Ovary (tissue), 3 donors: ENCODE measurements at regions not wholly inside any gene's neighbourhood (a gene's known extent, or its start where the extent isn't known, plus 50 kb on each side); places are given as distances from the start of the nearest gene placed in this dataset.

Experiments used
- EP300 ChIP-seq: sonication (generic); formaldehyde crosslinking; IDR thresholded peaks from one replicate; pipeline ENCODE4 v1.6.1; 2017; ENCODE audit warnings: antibody characterized with exemption
- POLR2A ChIP-seq: fragments of 450-650 bp; IDR thresholded peaks from one replicate; pipeline ENCODE4 v1.6.1; 2017; ENCODE audit warnings: antibody characterized with exemption, mild to moderate bottlenecking, moderate library complexity
- TF ChIP-seq, protein P1 (sequence below), 3 donors: fragments of 450-650 bp in 2 of 3; fragments of 200-600 bp in 1 of 3; IDR thresholded peaks; one replicate each; pipeline versions ENCODE4 v1.5.1 to v1.8.0; 2016 to 2022; ENCODE audit warnings: antibody characterized with exemption in 3 of 3, mild to moderate bottlenecking in 1 of 3
- donor health status: DM: no; HTN: no; CAD: no.

DNA sequence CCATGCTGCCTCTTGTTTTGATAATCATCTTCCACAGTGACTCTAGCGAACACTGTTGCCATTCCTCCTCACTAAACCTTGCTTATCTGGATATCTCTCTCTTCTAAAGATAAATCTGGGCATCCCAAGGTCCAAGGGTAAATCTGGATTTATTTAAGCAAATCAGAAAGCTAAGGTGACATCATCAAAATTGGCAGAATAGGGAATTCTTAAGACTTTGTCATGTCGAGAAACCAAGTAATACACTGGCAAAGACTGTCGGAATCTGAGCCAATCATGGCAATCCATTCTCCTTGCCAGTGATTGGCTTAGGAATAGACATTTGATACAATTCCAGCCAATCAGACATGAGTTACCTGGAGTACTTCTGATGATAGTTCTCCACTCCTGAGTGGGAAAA, 362.7 kb upstream of the PTGER4 start:
- TF ChIP-seq, protein P1, sequence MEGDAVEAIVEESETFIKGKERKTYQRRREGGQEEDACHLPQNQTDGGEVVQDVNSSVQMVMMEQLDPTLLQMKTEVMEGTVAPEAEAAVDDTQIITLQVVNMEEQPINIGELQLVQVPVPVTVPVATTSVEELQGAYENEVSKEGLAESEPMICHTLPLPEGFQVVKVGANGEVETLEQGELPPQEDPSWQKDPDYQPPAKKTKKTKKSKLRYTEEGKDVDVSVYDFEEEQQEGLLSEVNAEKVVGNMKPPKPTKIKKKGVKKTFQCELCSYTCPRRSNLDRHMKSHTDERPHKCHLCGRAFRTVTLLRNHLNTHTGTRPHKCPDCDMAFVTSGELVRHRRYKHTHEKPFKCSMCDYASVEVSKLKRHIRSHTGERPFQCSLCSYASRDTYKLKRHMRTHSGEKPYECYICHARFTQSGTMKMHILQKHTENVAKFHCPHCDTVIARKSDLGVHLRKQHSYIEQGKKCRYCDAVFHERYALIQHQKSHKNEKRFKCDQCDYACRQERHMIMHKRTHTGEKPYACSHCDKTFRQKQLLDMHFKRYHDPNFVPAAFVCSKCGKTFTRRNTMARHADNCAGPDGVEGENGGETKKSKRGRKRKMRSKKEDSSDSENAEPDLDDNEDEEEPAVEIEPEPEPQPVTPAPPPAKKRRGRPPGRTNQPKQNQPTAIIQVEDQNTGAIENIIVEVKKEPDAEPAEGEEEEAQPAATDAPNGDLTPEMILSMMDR (IDR thresholded peaks at IDR 0.05), result no peak
- TF ChIP-seq POLR2A, result no peak
- no peak for TF ChIP-seq EP300
